Activated naive CD8-positive, alpha-beta T cell treated with anti-CD3 and anti-CD28 coated beads, Interleukin-2, amount 50 U/mL, for 16 hours (primary cell): ENCODE measurements at regions not wholly inside any gene's neighbourhood (a gene's known extent, or its start where the extent isn't known, plus 50 kb on each side); places are given as distances from the start of the nearest gene placed in this dataset.
"Not testable (repeated sequence)": the region's sequence is repeated elsewhere in the genome, so short reads cannot be mapped to it uniquely, and the experiment has no call there.

Experiments
- DNase-seq: peaks from one replicate; pipeline ENCODE4 v3.0.0-alpha.2; 2020; ENCODE audit warnings: low read depth, low spot score

DNA sequence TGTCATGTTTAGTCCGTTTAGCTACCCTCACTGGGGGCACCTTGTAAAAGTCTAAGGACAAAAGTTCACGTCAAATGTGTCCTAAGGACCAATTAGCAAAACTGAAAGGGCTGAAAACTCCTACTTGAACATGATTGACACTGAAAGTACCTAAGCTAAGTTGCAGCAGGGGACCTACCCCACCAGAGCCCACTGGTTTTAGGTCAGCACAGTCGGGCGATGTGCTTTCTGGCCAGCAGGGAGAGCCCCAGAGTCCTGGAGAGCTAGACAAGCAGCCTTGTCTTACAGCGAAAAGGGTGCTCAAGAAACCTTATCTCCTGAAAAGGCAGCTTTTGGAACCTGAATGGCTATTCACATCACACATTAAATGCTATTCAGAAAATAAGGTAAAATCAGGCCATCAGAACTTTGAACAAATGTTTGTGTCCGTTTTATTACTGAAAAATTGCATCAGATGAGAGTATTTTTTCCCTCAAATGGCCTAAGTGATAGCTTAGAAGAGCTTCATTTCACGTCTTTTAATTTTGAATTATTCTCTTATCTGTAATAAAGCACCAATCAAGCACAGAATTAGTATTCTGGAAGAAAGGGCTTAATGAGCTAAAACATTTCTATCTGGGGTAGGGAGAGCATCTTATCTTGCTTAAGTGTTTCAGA lies 52.2 kb upstream of the MKI67 start:
- DNase-seq = no peak

DNA sequence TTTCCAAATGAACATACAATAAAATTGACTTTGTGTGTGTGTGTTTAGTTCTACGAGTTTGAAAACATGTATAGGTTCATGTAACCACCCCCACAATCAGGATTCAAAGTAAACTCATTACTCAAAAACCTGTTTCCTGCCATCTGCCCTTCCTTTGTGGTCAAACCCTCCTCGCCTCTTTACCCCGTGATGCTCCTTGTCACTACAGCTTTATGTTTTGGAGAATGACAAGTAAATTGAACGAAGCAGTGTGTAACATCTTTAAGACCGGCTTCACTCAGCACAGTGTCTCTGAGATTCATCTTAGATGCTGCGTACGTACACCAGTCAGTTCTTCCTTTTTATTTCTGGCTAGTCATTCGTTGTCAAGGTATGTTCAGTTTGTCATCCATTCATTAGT lies 54.6 kb upstream of the MKI67 start:
- DNase-seq = no peak

DNA sequence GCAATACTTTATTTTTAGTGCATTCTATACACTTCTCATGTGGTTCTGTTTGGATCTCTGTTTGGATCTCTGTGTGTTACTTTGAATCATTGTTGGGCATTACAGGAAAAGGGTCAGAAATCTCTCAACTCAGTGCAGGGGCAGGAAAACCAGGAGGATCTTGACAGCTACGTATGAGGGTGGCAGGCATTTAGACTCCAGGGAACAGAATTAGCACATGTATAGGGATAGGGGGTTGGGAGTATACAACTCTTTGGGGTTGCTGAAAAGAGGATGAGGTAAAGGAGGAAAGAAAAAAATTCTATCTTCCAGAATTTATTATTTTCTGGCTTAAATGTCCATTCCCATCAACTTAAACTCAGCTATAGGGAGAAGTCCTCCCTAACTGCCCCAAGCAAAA lies 59.4 kb upstream of the MKI67 start:
- DNase-seq = no peak

DNA sequence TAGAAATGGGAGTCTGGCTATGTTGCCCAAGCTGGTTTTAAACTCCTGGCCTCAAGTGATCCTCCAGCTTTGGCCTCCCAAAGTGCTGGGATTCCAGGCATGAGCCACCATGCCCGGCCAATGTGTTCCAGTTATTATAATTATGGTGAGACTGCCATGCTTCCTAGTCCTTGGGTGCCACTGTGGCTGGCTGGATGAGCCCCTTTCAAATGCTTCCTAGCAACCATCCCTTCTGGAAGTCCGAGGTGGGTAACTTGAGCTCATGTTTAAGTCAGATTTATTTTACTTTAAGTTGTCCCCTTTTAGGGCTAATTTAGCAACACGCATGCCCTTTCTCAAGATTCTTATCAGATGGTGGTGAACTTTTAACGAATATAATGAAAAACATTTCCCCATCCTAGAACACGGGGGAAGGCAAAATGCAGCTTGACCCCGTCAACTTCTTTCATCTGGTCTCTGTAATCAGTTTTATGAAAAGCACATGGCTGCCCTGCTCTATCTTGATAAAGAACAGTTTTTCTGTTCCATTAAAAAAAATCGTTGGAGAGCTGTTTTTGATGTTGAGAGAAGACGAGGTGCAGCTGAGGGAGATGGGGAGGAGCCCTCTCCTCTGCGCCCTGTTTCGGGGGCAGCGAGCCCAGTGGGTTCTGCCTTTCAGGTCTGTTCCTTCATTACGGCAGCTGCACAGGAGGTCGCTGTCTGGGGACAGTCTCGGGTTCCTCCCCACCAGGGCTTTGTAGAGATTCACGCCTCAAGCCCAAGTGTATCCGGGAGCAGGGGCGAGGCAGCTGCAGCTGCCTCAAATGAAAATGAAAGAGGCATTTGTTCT lies 61.0 kb upstream of the MKI67 start:
- no peak for DNase-seq

DNA sequence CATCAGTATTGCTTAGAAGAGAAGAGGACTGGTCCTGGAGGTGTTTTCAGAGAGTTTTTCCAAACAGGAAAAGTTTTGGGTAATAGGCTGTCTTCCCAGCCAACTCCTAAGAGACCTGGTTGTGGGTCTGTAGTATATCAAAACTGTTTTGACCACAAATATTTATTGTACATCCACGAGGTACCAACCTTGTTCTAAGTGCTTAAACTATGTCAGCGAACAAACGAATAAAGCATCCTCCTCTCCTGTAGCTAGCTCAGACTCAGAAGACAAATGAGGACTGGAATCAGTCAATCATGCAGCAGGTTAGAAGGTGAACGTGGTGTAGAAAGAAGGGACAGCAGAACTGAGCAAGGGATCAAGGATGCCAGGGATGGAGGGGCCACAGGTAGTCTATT lies 61.6 kb upstream of the MKI67 start:
- no peak for DNase-seq

DNA sequence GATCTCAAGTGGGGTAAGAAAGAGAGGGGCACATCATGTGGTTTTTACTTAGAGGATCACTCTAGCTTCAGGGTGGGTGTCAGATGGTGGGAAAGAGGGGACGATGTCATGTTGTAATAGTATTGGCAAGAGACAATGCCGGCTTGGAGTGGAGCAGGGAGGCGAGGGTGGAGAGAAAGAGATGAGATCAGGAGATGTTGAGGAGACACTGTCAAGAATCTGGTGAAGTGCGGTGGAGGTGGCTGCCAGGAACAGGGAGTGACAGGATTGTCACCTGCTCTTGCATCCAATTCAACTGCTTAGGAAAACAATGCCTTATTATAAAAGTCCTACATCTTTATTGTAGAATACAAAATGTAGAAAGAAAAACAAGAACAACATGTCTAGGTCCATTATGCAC lies 63.0 kb upstream of the MKI67 start:
- no peak for DNase-seq

DNA sequence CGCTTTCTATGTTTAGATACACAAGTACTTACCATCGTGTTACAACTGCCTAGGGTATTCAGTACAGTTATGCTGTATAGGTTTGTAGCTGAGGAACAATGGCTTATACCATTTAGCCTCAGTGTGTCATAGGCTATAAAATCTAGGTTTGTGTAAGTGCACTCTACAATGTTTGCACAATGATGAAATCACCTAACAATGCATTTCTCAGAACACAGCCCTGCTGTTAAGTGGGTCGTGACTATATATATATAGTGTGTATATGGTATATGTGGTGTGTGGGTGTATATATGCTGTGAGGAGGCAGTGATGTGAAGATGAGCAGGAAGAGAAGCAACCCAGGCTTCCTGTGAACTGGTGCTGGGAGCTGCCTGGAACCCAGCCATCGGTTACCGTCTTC lies 65.6 kb upstream of the MKI67 start:
- DNase-seq = no peak

DNA sequence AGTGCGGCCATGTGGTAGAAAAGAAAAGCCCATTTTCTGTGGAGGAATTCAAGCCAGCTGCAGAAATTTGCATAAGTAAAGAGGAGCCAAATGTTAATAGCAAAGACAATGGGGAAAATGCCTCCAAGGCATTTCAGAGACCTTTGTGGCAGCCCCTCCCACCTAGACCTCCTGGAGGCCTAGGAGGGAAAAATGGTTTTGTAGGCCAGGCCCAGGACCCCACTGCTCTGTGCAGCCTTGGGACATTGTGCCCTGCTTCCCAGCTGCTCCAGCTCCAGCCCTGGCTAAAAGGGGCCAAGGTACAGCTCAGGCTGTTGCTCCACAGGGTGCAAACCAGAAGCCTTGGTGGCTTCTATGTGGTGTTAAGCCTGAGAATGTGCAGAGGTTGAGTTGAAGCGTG lies 75.6 kb upstream of the MKI67 start:
- not testable (repeated sequence) for DNase-seq

DNA sequence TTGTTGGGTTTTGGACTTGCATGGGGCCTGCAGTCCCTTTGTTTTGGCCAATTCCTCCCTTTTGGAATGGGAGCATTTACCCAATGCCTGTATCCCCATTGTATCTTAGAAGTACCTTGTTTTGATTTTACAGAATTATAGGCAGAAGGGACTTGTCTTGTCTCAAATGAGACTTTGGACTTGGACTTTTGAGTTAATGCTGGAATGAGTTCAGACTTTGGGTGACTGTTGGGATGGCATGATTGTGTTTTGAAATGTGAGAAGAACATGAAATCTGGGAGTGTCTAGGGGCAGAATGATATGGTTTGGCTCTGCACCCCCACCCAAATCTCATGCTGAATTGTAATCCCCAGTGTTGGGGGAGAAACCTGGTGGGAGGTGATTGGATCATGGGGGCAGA lies 76.8 kb upstream of the MKI67 start:
- DNase-seq = no peak

DNA sequence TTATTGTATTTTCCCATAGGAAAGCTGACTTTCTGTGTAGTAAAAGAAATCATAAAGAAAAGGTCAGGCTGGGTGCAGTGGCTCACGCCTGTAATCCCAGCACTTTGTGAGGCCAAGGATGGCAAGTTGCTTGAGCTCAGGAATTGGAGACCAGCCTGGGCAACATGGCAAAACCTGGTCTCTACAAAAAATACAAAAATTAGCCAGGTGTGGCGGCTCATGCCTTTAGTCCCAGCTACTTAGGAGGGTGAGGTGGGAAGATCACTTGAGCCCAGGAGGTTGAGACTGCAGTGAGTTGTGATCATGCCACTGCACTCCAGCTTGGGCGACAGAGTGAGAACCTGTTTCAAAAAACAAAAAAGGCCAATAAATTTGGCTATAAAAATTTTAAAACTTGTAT lies 79.4 kb upstream of the MKI67 start:
- not testable (repeated sequence) for DNase-seq

DNA sequence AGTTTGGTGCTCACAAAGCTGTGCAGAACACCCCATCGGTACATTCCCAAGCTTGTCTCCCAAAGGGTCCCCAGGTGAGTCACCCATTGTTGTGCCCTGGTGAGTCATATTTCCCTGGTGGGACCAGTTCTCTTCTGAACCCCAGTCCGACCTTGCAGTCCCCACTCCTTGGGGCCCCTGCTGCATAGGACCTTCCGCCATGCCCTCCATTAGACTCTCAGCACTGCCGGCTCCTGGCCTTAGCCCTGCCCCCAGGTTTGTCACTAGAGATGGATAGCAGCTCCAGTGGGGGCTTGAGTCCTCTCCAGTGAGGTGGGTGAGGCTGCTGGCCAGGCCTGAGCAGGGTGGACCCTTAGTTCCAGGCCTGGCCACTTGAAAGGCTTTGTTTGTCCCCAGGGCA lies 80.5 kb upstream of the MKI67 start:
- no peak for DNase-seq

DNA sequence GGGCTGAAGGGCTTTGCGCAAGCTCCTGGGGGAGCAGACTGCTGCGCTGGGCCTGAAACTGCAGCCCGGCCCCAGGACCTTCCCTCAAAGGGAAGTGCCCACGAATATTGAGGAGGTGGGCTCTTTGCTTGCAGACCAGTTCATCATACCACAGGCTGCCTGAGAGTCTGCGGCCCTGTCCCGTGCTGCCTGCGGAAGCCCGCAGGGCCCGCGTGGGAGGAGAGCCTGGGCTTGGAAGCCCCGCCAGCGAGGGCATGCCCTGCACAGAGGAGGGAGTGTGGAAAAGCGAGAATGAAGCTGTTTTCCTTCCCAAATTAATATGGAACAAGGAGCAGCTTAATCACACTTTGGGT lies 83.6 kb upstream of the MKI67 start:
- DNase-seq = no peak

DNA sequence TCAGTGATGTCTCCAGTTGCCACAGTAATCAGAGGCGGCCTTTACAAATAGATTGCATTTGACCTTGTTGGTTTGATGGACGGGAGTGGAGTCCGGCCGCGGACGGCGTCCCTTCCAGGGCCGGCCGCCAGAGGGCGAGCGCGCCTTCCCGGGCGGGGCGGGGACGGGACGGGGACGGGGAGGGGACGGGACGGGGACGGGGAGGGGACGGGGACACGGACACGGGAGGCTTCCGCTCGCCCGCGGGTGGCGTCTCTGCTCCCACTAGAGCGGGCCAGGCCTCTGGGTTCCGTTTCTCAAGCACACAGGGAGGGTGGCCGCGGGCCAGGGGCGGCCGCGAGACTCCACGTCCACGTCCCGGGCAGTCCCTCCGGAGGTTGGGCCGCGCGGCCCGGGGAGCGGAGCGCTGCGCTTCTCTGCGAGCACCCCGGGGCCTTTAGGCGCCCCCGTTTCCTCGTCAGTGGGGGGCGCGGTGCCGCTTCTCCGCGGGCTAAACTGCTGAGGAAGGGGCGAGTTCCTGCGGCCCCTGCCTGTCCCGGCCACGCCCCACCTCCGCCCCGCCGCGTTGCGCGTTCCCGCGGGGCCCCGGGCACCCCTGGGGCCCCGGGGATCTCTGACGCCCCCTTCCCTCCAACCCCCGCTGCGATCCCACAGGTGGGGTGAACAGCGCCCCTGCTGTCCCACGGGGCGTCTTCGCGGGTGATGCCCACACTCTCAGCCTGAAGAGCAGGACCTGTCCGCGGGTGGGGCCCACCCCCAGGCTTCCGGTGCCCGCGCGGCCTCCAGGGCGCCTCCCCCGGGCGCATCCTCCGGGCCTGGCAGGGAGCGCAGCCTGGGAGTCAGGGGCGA lies 84.2 kb upstream of the MKI67 start:
- peak; percentile 42 for DNase-seq

DNA sequence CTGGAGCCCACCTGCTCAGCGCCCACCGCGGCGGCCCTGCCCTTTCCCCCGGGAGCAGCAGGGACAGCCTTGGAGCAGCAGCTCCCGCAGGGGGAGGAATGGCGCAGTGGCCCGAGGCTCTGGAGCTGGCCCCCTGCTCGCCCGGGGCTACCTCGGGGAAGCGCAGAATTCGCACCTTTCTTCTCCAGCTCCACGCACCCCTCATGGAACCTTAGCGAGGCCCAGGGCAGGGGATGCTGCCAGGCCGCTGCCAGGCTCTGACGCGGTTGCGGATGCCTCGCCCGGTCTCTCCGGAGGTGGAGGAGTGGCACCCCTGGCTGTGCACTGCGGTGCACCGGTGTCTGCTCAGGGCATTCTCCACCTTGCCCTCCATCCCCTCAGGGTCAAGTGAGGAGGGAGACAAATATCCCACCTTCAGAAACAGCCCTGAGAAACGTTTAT lies 84.9 kb upstream of the MKI67 start:
- DNase-seq = no peak

DNA sequence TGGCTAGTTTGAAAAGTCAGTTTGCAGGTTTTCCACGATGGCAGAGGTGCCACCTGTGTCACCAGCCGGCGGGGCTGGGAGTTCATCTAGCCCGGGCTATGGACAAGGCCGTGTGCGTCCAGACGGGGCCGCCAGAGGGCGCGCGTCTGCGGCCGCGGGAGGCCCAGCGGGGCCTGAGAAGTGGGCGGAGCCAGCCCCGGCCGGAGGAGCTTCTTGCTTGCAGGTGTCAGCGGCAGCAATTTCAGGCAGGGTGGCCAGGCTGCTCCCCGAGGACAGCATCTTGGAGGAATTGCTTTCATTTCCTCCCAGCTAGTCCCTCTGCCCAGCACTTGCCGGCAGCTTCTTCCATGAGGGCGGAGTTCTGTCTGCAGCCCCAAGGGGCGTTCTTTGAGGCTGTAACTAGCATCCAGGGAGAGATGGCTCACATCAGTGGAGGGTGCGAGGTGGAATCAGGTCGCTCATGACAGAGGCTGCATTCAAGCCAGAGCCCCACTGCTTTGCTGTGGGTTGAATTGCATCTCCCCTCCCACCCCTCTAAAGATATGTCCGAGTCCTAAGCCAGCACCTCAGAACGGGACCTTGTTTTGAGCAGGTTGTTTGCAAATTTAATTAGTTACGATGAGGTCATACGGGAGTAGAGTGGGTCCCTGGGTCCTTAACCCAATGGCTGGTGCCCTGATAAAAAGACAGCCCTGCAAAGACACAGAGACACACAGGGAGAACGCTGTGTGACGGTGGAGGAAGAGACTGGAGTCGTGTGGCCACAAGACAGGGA lies 85.9 kb upstream of the MKI67 start:
- DNase-seq = peak; percentile 66

DNA sequence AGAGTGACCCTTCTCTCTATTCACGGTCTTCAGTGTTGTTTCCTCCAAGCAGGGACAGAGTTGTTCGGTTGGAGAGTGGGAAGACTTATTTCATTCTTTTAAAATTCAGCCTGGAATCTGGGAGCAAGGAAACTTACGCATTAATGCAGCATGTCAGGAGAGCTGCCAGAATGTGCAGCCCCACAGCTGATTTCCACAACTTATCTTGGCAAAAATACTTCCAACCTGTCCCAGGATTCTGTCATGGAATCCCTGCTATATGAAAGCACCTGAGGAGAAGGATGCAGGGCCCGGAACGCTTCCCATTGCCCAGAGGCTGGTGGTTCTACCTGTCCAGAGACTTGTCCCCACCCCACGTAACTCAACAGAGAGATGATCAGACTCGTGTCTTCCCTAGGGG lies 86.9 kb upstream of the MKI67 start:
- DNase-seq = no peak

DNA sequence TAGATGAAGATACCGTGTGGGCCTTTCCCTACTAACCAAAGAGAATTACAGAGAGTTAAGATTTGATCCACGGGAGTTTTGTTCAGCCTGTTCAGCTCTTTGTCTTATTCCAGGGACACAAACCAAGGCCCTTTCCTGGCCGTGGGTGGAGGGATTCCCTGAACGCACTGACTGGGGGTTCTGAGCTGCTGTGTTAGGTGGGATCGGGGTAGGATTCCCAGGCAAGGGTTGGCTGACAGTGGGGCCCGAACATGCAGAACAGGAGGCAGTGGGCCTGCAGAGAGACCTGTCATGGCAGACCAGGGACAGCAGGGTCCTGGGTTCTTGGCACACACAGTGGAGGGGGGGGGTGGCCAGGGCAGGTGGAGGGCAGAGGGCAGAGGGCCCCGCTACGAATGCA lies 89.5 kb upstream of the MKI67 start:
- no peak for DNase-seq

DNA sequence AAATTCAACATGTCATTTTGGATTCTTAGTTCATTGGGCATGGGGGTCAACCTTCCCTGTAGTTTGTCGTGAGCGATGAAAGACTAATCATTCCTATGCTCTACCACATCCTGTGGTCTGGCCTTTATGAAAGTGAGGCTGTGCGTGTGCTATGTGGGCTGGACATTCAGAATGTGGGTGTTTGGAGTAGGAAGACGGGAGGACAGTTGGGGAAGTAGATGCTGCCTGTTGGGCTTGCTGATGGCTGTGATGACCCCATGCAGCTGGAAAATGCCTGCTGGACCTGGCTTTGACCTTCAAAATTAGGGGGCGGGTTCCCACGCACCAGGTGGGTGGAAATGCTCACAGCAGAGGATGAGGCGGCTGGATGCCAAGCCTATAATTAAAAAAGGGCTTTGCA lies 90.9 kb upstream of the MKI67 start:
- DNase-seq = no peak

DNA sequence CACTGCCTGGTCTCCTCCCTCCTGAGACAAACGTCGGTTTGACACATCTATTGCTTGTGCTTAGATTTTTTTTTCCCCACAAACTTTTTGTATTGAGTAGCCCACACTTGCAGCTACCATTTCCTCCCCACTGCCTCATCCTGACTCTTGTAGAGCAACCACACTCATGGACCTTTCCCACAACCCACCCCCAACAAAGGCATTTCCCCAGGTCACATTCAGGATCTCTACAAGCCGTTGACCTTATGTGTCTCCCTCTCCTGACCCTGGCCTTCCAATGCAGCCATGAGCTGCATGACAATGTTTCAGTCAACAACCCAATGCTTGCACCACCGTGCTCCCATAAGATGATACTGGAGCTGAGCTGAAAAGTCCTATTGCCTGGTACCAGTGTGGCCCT lies 91.9 kb upstream of the MKI67 start:
- no peak for DNase-seq

DNA sequence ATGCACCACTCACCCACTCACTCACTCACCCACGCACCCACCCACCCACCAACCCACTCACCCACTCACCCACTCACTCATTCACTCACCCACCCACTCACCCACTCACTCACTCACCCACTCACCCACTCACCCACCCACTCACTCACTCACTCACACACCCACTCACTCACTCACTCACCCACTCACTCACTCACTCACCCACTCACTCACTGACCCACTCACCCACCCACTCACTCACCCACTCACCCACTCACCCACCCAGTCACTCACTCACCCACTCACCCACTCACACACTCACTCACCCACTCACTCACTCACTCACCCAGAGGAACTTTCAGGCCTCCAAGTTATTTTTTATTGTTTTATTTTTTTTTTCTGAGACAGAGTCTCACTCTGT lies 93.1 kb upstream of the MKI67 start:
- DNase-seq = no peak

DNA sequence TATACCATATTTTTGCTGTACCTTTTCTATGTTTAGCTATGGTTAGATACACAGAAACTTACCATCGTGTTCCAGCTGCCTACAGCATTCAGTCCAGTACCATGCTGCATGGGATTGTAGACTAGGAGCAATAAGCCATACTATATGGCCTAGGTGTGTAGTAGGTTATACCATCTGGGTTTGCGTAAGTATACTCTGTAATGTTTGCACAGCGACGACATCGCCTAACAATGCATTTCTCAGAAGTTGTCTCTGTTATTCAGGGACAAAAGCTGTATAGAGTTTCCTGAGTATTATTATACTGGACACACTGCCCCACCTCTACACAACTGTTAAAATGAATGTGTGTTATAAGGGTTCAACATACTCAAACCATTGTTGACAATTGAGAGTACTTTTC lies 93.8 kb upstream of the MKI67 start:
- no peak for DNase-seq

DNA sequence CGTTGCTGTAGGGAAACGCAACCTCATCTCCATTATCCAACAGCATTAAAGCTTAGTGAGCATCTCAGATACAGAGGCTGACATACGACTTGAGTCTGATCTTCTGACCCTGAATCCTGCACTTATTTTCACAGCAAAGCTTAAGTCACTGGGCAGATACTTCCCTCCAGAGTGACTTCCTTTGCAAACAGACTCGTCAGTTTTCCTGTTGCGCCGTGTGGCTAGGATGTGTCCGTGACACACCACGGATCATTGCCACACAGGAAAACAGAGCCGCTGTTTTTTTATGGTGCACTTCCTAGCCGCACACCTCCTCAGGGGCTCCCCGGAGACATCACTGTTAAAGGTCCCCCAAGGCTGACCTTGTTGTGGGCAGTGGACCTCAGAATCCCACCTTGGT lies 94.9 kb upstream of the MKI67 start:
- DNase-seq = no peak
